ENCODE measurements at regions not wholly inside any gene's neighbourhood (a gene's known extent, or its start where the extent isn't known, plus 50 kb on each side); places are given as distances from the start of the nearest gene placed in this dataset.

- H2BK5ac ChIP-seq (ENCODE audit: insufficient read length, low read length), result no peak overlapping the region
- no peak overlapping the region for H3K4me2 ChIP-seq (ENCODE audit: insufficient read depth, insufficient read length, low read length)
- no peaks in the 10 kb centered on the region for H3K79me2 ChIP-seq (ENCODE audit: insufficient read depth, low read length)
- no peak overlapping the region for H3K27ac Mint-ChIP-seq
- peak; percentile 18 for DNase-seq
- no peaks in the 10 kb centered on the region for H3K9me3 ChIP-seq (ENCODE audit: control insufficient read depth, low read depth, low read length)
- no peak overlapping the region for H4K91ac ChIP-seq (ENCODE audit: insufficient read length, low read depth, low read length)
- no peaks in the 10 kb centered on the region for H4K20me1 ChIP-seq (ENCODE audit: control insufficient read depth, insufficient read depth, insufficient read length)
- no peaks in the 10 kb centered on the region; a peak in 1 of 7 replicates for H3K36me3 Mint-ChIP-seq (ENCODE audit: insufficient read depth in 1 of 3, low read depth in 3 of 3)
- whole genome bisulfite sequencing (ENCODE audit: extremely low coverage, insufficient read length, low lambda C conversion rate), result no CpG with 5 or more reads among the region's 17 CpGs
- no peaks in the 10 kb centered on the region for H3K23me2 ChIP-seq (ENCODE audit: insufficient read length, low read depth, low read length, poor library complexity, severe bottlenecking)
- H2AK5ac ChIP-seq (ENCODE audit: insufficient read length, low read length), result no peak overlapping the region
- no peaks in the 10 kb centered on the region for H3K27me3 ChIP-seq (ENCODE audit: insufficient read depth, low read length)
- H2BK12ac ChIP-seq (ENCODE audit: insufficient read length, low read depth, low read length), result no peak overlapping the region
- H3K27ac ChIP-seq (ENCODE audit: insufficient read length, low read depth, low read length), result no peak overlapping the region
- H3K4me1 Mint-ChIP-seq, result no peaks in the 10 kb centered on the region
- no peak overlapping the region for H3K9ac ChIP-seq (ENCODE audit: extremely low read depth, insufficient read length, low read length)
- no peak overlapping the region for H2AFZ ChIP-seq (ENCODE audit: low read length)
- H3K23ac ChIP-seq (ENCODE audit: insufficient read length, low read depth, low read length), result no peak overlapping the region
- H4K8ac ChIP-seq (replicated peaks; ENCODE audit: insufficient read length, low read depth, low read length), result no peak overlapping the region
- H3K14ac ChIP-seq (ENCODE audit: insufficient read depth, low read length), result no peak overlapping the region; the same call in 1 of the 2 replicates
- no peak overlapping the region for H3K56ac ChIP-seq (ENCODE audit: insufficient read length, low read depth, low read length)
- no peaks in the 10 kb centered on the region for H3K4me1 ChIP-seq (ENCODE audit: insufficient read depth, low read length)
- no peak overlapping the region for H4K5ac ChIP-seq (ENCODE audit: insufficient read length, low read depth, low read length)
- H2BK120ac ChIP-seq (ENCODE audit: low read depth, low read length, poor library complexity, severe bottlenecking), result no peak overlapping the region
- no peak overlapping the region for H2BK20ac ChIP-seq (ENCODE audit: low read depth, low read length, poor library complexity, severe bottlenecking)
- H3K4me3 Mint-ChIP-seq, result no peak overlapping the region
- no peak overlapping the region for H2BK15ac ChIP-seq (ENCODE audit: low read depth, low read length)
- no peak for TF ChIP-seq CTCF (conservative IDR thresholded peaks at IDR 0.05)
- H3K18ac ChIP-seq (ENCODE audit: insufficient read length, low read depth, low read length), result no peak overlapping the region
- H3T11ph ChIP-seq (ENCODE audit: low read length), result no peak overlapping the region
- H3K27me3 Mint-ChIP-seq (ENCODE audit: low read depth), result peaks cover 20% of the 10 kb centered on the region
- H3K9me3 Mint-ChIP-seq, result no peaks in the 10 kb centered on the region
- H3K4ac ChIP-seq (ENCODE audit: low read depth, low read length), result no peak overlapping the region
- no peaks in the 10 kb centered on the region for H3K79me1 ChIP-seq (ENCODE audit: insufficient read depth, low read depth, low read length, poor library complexity, severe bottlenecking)
These were observed 317.7 kb downstream of the GLRX3 start for GRCh38 chr10:130453721-130454542.

Data from H9 (cell line).